ENCODE measurements at regions not wholly inside any gene's neighbourhood (a gene's known extent, or its start where the extent isn't known, plus 50 kb on each side); places are given as distances from the start of the nearest gene placed in this dataset.

DNA sequence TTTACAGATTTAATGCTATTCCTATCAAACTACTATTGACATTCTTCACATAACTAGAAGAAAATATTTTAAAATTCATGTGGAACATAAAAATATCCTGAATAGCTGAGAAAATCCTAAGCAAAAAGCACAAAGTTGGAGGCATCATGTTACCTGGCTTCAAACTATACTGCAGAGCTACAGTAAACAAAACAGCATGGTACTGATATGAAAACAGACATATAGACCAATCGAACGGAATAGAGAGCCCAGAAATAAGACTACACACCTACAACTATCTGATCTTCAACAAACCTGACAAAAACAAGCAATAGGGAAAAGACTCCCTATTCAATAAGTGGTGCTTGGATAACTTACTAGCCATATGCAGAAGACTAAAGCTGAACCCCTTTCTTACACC is 273.4 kb upstream of the GRIA3 start:
- no peak overlapping the region for H3K4me3 ChIP-seq (ENCODE audit: low read length)

DNA sequence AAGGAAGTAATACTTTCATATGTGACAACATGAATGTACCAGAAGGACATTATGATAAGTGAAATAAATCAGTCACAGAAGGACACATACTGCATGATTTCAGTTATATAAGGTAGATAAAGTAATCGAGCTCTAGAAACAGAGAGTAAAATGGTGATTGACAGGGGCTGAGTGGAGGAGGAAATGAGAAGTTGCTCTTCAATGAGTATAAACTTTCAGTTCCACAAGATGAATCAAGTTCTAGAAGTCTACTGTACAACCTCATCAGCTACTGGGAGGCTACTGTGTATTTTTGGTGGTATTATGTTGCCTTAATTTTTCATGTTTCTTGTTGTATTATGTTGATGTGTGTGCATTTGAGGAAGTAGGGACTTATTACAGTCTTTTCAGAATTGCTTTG is 270.9 kb upstream of the GRIA3 start:
- Histone ChIP-seq H3K27me3 (ENCODE audit: low read depth, low read length) (no peaks in the 10 kb centered on the region), H3K27ac (ENCODE audit: low read length) (peak overlapping the region; percentile 73), H3K9me3 (ENCODE audit: insufficient read depth, low read length) (no peaks in the 10 kb centered on the region), H4K20me1 (ENCODE audit: insufficient read depth, low read length) (no peaks in the 10 kb centered on the region), H3K36me3 (replicated peaks; ENCODE audit: low read depth, low read length) (peaks cover 3% of the 10 kb centered on the region), H3K79me2 (ENCODE audit: low read length) (no peaks in the 10 kb centered on the region), H3K4me2 (ENCODE audit: low read length) (peak overlapping the region; percentile 38), H3K9ac (ENCODE audit: low read length) (no peak overlapping the region), H2AFZ (ENCODE audit: low read depth, low read length) (no peak overlapping the region), H3K4me1 (ENCODE audit: low read length) (peaks cover 13% of the 10 kb centered on the region), H3K4me3 (ENCODE audit: low read length) (no peak overlapping the region)
- TF ChIP-seq EZH2phosphoT487 (IDR thresholded peaks at IDR 0.05; ENCODE audit: low read depth): no peak
- TF ChIP-seq, protein P1, sequence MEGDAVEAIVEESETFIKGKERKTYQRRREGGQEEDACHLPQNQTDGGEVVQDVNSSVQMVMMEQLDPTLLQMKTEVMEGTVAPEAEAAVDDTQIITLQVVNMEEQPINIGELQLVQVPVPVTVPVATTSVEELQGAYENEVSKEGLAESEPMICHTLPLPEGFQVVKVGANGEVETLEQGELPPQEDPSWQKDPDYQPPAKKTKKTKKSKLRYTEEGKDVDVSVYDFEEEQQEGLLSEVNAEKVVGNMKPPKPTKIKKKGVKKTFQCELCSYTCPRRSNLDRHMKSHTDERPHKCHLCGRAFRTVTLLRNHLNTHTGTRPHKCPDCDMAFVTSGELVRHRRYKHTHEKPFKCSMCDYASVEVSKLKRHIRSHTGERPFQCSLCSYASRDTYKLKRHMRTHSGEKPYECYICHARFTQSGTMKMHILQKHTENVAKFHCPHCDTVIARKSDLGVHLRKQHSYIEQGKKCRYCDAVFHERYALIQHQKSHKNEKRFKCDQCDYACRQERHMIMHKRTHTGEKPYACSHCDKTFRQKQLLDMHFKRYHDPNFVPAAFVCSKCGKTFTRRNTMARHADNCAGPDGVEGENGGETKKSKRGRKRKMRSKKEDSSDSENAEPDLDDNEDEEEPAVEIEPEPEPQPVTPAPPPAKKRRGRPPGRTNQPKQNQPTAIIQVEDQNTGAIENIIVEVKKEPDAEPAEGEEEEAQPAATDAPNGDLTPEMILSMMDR (IDR thresholded peaks at IDR 0.05; ENCODE audit: low read depth, low read length): no peak

More for the DNA sequence above, 273.4 kb upstream of the GRIA3 start:
- TF ChIP-seq, protein P1 (IDR thresholded peaks at IDR 0.05; ENCODE audit: low read depth, low read length): no peak
- TF ChIP-seq EZH2phosphoT487 (IDR thresholded peaks at IDR 0.05; ENCODE audit: low read depth): no peak
- H3K4me2 ChIP-seq (ENCODE audit: low read length): no peak overlapping the region
- H3K27me3 ChIP-seq (ENCODE audit: low read depth, low read length): no peaks in the 10 kb centered on the region
- H4K20me1 ChIP-seq (ENCODE audit: insufficient read depth, low read length): no peaks in the 10 kb centered on the region
- no peak overlapping the region for H3K27ac ChIP-seq (ENCODE audit: low read length)
- peaks cover 13% of the 10 kb centered on the region for H3K4me1 ChIP-seq (ENCODE audit: low read length)
- no peak overlapping the region for H3K9ac ChIP-seq (ENCODE audit: low read length)
- no peaks in the 10 kb centered on the region for H3K79me2 ChIP-seq (ENCODE audit: low read length)
- H2AFZ ChIP-seq (ENCODE audit: low read depth, low read length): no peak overlapping the region
- H3K9me3 ChIP-seq (ENCODE audit: insufficient read depth, low read length): no peaks in the 10 kb centered on the region
- H3K36me3 ChIP-seq (replicated peaks; ENCODE audit: low read depth, low read length): peaks cover 3% of the 10 kb centered on the region

DNA sequence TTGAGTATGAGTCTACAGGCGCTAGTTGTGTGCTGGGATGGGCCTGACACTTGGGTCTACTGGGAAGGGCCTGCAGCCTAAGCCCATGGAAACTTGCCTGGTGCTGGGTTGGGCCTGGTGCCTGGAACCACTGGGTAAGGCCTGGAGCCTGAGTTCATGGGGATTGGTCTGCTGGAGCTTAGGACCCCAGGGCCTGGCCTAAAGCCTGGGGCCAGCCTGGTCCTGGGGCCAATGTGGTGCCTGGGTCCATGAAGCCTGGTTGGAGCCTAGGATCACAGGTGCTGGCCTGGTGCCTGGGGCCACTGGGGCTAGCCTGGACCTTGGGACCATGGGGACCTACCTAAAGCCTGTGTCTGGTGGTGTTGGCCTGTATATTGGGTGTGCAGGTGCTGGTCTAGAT is 270.3 kb upstream of the GRIA3 start:
- H4K20me1 ChIP-seq (ENCODE audit: insufficient read depth, low read length): no peaks in the 10 kb centered on the region
- no peak overlapping the region for H2AFZ ChIP-seq (ENCODE audit: low read depth, low read length)
- peak overlapping the region; percentile 73 for H3K27ac ChIP-seq (ENCODE audit: low read length)
- no peaks in the 10 kb centered on the region for H3K27me3 ChIP-seq (ENCODE audit: low read depth, low read length)
- H3K4me3 ChIP-seq (ENCODE audit: low read length): no peak overlapping the region
- H3K4me2 ChIP-seq (ENCODE audit: low read length): peak overlapping the region; percentile 38
- no peaks in the 10 kb centered on the region for H3K9me3 ChIP-seq (ENCODE audit: insufficient read depth, low read length)
- H3K4me1 ChIP-seq (ENCODE audit: low read length): peaks cover 13% of the 10 kb centered on the region
- no peak overlapping the region for H3K9ac ChIP-seq (ENCODE audit: low read length)
- H3K36me3 ChIP-seq (replicated peaks; ENCODE audit: low read depth, low read length): peaks cover 3% of the 10 kb centered on the region
- H3K79me2 ChIP-seq (ENCODE audit: low read length): no peaks in the 10 kb centered on the region
- no peak for TF ChIP-seq EZH2phosphoT487 (IDR thresholded peaks at IDR 0.05; ENCODE audit: low read depth)
- TF ChIP-seq, protein P1 (IDR thresholded peaks at IDR 0.05; ENCODE audit: low read depth, low read length): no peak

DNA sequence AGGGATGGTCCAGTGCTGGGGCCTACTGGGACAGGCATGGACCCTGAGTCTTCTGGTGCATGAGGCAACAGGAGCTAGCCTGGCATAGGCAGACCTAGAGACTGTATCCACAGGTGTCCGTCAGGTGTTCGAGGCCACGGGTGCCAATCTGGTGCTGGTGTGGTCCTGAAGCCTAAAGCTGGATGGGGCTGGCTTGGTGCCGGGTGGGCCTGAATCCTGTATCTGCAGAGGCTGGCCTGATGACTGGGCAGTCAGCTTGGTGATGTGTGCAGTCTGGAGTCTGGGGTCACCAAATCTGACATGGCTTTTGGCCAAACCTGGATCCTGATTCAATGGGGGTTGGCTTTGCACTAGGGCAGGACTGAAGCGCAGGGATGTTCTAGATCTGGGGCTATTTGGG is 269.8 kb upstream of the GRIA3 start:
- H3K79me2 ChIP-seq (ENCODE audit: low read length): no peaks in the 10 kb centered on the region
- H4K20me1 ChIP-seq (ENCODE audit: insufficient read depth, low read length): no peaks in the 10 kb centered on the region
- no peak for TF ChIP-seq EZH2phosphoT487 (IDR thresholded peaks at IDR 0.05; ENCODE audit: low read depth)
- TF ChIP-seq, protein P1 (IDR thresholded peaks at IDR 0.05; ENCODE audit: low read depth, low read length): no peak
- no peak overlapping the region for H3K4me3 ChIP-seq (ENCODE audit: low read length)
- peaks cover 3% of the 10 kb centered on the region for H3K36me3 ChIP-seq (replicated peaks; ENCODE audit: low read depth, low read length)
- H3K27me3 ChIP-seq (ENCODE audit: low read depth, low read length): no peaks in the 10 kb centered on the region
- H3K9me3 ChIP-seq (ENCODE audit: insufficient read depth, low read length): no peaks in the 10 kb centered on the region
- peaks cover 13% of the 10 kb centered on the region for H3K4me1 ChIP-seq (ENCODE audit: low read length)
- no peak overlapping the region for H2AFZ ChIP-seq (ENCODE audit: low read depth, low read length)
- no peak overlapping the region for H3K9ac ChIP-seq (ENCODE audit: low read length)
- no peak overlapping the region for H3K27ac ChIP-seq (ENCODE audit: low read length)
- no peak overlapping the region for H3K4me2 ChIP-seq (ENCODE audit: low read length)
